22Rv1 (cell line): ENCODE measurements at regions not wholly inside any gene's neighbourhood (a gene's known extent, or its start where the extent isn't known, plus 50 kb on each side); places are given as distances from the start of the nearest gene placed in this dataset.

Experiments used
- ZFX ChIP-seq: fragments of 450-650 bp; IDR thresholded peaks from 2 replicates; pipeline ENCODE4 v1.6.1; 2017; ENCODE audit warnings: antibody characterized with exemption, borderline replicate concordance
- TF ChIP-seq, protein P1 (sequence below): fragments of 450-650 bp; IDR thresholded peaks from 2 replicates; pipeline ENCODE4 v1.5.1; 2017; ENCODE audit warnings: mild to moderate bottlenecking

DNA sequence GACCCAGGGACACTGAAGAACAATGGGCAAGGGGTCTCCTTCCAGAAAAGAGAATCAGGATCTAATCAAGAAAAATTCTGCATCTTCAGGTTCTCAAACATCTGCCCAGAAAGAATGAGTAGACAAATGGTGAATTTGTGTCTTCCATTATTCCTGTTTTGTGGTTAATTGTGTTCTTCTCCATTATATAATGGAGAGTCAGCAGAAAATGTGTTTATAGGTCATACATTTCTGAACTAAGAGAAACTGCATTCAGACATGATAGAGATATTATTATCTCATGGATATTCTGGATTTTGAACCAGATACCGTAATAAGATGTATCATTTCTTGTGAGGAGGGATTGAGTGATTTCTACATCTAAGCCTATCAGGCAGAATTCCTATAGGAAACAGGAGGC, 581.7 kb upstream of the JAG1 start:
- TF ChIP-seq, protein P1, sequence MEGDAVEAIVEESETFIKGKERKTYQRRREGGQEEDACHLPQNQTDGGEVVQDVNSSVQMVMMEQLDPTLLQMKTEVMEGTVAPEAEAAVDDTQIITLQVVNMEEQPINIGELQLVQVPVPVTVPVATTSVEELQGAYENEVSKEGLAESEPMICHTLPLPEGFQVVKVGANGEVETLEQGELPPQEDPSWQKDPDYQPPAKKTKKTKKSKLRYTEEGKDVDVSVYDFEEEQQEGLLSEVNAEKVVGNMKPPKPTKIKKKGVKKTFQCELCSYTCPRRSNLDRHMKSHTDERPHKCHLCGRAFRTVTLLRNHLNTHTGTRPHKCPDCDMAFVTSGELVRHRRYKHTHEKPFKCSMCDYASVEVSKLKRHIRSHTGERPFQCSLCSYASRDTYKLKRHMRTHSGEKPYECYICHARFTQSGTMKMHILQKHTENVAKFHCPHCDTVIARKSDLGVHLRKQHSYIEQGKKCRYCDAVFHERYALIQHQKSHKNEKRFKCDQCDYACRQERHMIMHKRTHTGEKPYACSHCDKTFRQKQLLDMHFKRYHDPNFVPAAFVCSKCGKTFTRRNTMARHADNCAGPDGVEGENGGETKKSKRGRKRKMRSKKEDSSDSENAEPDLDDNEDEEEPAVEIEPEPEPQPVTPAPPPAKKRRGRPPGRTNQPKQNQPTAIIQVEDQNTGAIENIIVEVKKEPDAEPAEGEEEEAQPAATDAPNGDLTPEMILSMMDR = no peak
- TF ChIP-seq ZFX = no peak
